H1 (cell line): ENCODE measurements at regions not wholly inside any gene's neighbourhood (a gene's known extent, or its start where the extent isn't known, plus 50 kb on each side); places are given as distances from the start of the nearest gene placed in this dataset.

Experiments used
- CTCF ChIA-PET: fragments of 300-600 bp; sonication (Branson Sonifier 250); formaldehyde crosslinking; loops from one replicate; lab custom pipeline; 2021; ENCODE audit not compliant: partially characterized antibody; lab: Charles Lee
- POLR2A ChIA-PET: fragments of 300-600 bp; sonication (Branson Sonifier 250); formaldehyde crosslinking; loops from one replicate; lab custom pipeline; 2021; ENCODE audit warnings: inconsistent platforms; ENCODE audit not compliant: partially characterized antibody; lab: Charles Lee
- DNase-seq, 2 experiments: peaks; one replicate each; pipeline versions ENCODE4 v3.0.0 to v3.0.0-alpha.2; 2010 to 2022; ENCODE audit warnings: low spot score in 2 of 2, low read depth in 1 of 2, mixed read lengths in 1 of 2
- FAIRE-seq: peaks from 2 replicates; lab custom pipeline; 2011; peaks lifted over from hg19 to GRCh38; lab: Jason Lieb, UNC
- H2AFZ ChIP-seq: 2 replicates; pipeline ENCODE4 v1.8.1; 2012; ENCODE audit warnings: low read length, inconsistent platforms
- H2AK5ac ChIP-seq: 2 replicates; pipeline ENCODE4 v1.6.1; 2013; ENCODE audit warnings: low read depth, low read length
- H2BK120ac ChIP-seq: replicated peaks from 2 replicates; pipeline ENCODE3; 2013; ENCODE audit warnings: low read depth, low read length, inconsistent platforms
- H2BK12ac ChIP-seq: 2 replicates; pipeline ENCODE4 v1.6.1; 2013; ENCODE audit warnings: low read depth, low read length
- H2BK15ac ChIP-seq: 2 replicates; pipeline ENCODE4 v1.6.1; 2013; ENCODE audit warnings: low read length
- H2BK20ac ChIP-seq: 2 replicates; pipeline ENCODE4 v1.6.1; 2013; ENCODE audit warnings: low read length
- H2BK5ac ChIP-seq: 2 replicates; pipeline ENCODE4 v1.6.1; 2013; ENCODE audit warnings: low read depth, low read length
- H3K14ac ChIP-seq: 2 replicates; pipeline ENCODE4 v1.6.1; 2013; ENCODE audit warnings: inconsistent platforms; ENCODE audit not compliant: insufficient read length
- H3K18ac ChIP-seq: 2 replicates; pipeline ENCODE4 v1.6.1; 2013; ENCODE audit warnings: low read length; ENCODE audit errors: extremely low read depth
- H3K23ac ChIP-seq: 2 replicates; pipeline ENCODE4 v1.6.1; 2013; ENCODE audit warnings: inconsistent platforms; ENCODE audit not compliant: insufficient read length
- H3K23me2 ChIP-seq: 2 replicates; pipeline ENCODE4 v1.6.1; 2013; ENCODE audit warnings: low read depth, low read length
- H3K27ac ChIP-seq: 2 replicates; pipeline ENCODE4 v1.6.1; 2011; ENCODE audit warnings: low read depth, low read length, inconsistent platforms
- H3K27me3 ChIP-seq, 4 experiments: replicated peaks in 1 of 4; 1 replicate in 1 of 4; 2 replicates in 3 of 4; pipeline versions ENCODE4 v1.6.1 to v1.8.1; 2011 to 2013; ENCODE audit warnings: low read length in 3 of 4, mild to moderate bottlenecking in 3 of 4, inconsistent platforms in 2 of 4, mixed read lengths in 2 of 4, moderate library complexity in 1 of 4; ENCODE audit not compliant: control insufficient read depth in 3 of 4, insufficient read depth in 3 of 4; ENCODE audit errors: extremely low read depth in 1 of 4
- H3K36me3 ChIP-seq, 4 experiments: 2 replicates each; pipeline versions ENCODE4 v1.6.1 to v1.8.1; 2011 to 2013; ENCODE audit warnings: mild to moderate bottlenecking in 4 of 4, low read length in 3 of 4, moderate library complexity in 2 of 4, control low read depth in 1 of 4, inconsistent platforms in 1 of 4; ENCODE audit not compliant: insufficient read depth in 4 of 4, control insufficient read depth in 2 of 4
- H3K4ac ChIP-seq: replicated peaks from 2 replicates; pipeline ENCODE3; 2013; ENCODE audit warnings: low read length, low read depth, mixed read lengths, inconsistent platforms; ENCODE audit not compliant: insufficient read length
- H3K4me1 ChIP-seq, 4 experiments: replicated peaks in 1 of 4; 1 replicate in 1 of 4; 2 replicates in 3 of 4; pipeline versions ENCODE4 v1.6.1 to v1.8.1; 2011 to 2013; ENCODE audit warnings: low read length in 3 of 4, inconsistent platforms in 2 of 4, mixed read lengths in 1 of 4; ENCODE audit not compliant: insufficient read depth in 4 of 4, control insufficient read depth in 3 of 4
- H3K4me2 ChIP-seq, 2 experiments: 2 replicates each; pipeline versions ENCODE4 v1.6.1 to v1.8.1; 2011 to 2013; ENCODE audit warnings: low read depth in 2 of 2, low read length in 2 of 2, control low read depth in 1 of 2, inconsistent platforms in 1 of 2, mild to moderate bottlenecking in 1 of 2; ENCODE audit not compliant: insufficient read depth in 1 of 2
- H3K4me3 ChIP-seq, 4 experiments: fragments of 200-600, 300-600 bp in 1 of 4; sonication (generic), shearing (Covaris generic), sonication (Bioruptor Twin) in 1 of 4; 2 replicates each; pipeline versions ENCODE4 v1.5.1 to v1.8.1; 2011 to 2016; ENCODE audit warnings: low read length in 4 of 4, low read depth in 3 of 4, control low read depth in 2 of 4, inconsistent platforms in 2 of 4, mild to moderate bottlenecking in 2 of 4, mixed read lengths in 1 of 4, moderate library complexity in 1 of 4; ENCODE audit not compliant: insufficient read depth in 2 of 4; ENCODE audit errors: extremely low read depth in 1 of 4
- H3K56ac ChIP-seq: replicated peaks from 2 replicates; pipeline ENCODE3; 2013; ENCODE audit warnings: low read depth, mild to moderate bottlenecking, mixed read lengths, low read length, inconsistent platforms; ENCODE audit not compliant: insufficient read length
- H3K79me1 ChIP-seq: 2 replicates; pipeline ENCODE4 v1.6.1; 2013; ENCODE audit warnings: low read depth, low read length, control low read depth
- H3K79me2 ChIP-seq, 2 experiments: 2 replicates each; pipeline versions ENCODE4 v1.6.1 to v1.8.1; 2012 to 2013; ENCODE audit warnings: low read length in 2 of 2, mild to moderate bottlenecking in 2 of 2, inconsistent platforms in 1 of 2; ENCODE audit not compliant: insufficient read depth in 2 of 2, control insufficient read depth in 1 of 2
- H3K9ac ChIP-seq, 4 experiments: replicated peaks in 1 of 4; 1 replicate in 1 of 4; 2 replicates in 3 of 4; pipeline versions ENCODE4 v1.6.1 to v1.8.1; 2011 to 2013; ENCODE audit warnings: low read depth in 3 of 4, low read length in 3 of 4, control low read depth in 2 of 4, mild to moderate bottlenecking in 2 of 4, moderate library complexity in 2 of 4, inconsistent platforms in 1 of 4; ENCODE audit errors: extremely low read depth in 1 of 4
- H3K9me3 ChIP-seq, 2 experiments: 2 replicates each; pipeline versions ENCODE4 v1.6.1 to v1.8.1; 2012 to 2013; ENCODE audit warnings: mild to moderate bottlenecking in 2 of 2, moderate library complexity in 2 of 2, control low read depth in 1 of 2, inconsistent platforms in 1 of 2, low read depth in 1 of 2, low read length in 1 of 2, mixed read lengths in 1 of 2; ENCODE audit not compliant: insufficient read depth in 2 of 2
- H4K20me1 ChIP-seq, 2 experiments: replicated peaks in 1 of 2; 2 replicates each; pipeline versions ENCODE3 to v1.8.1; 2011 to 2013; ENCODE audit warnings: inconsistent platforms in 2 of 2, low read length in 2 of 2, mild to moderate bottlenecking in 1 of 2; ENCODE audit not compliant: insufficient read depth in 2 of 2, control insufficient read depth in 1 of 2
- H4K5ac ChIP-seq: 2 replicates; pipeline ENCODE4 v1.6.1; 2013; ENCODE audit warnings: low read length, low read depth, mixed read lengths, inconsistent platforms; ENCODE audit not compliant: insufficient read length
- H4K8ac ChIP-seq: 2 replicates; pipeline ENCODE4 v1.8.0; 2013; ENCODE audit warnings: mild to moderate bottlenecking, moderate library complexity, low read length, inconsistent platforms; ENCODE audit not compliant: insufficient read depth; ENCODE audit errors: extremely low read depth
- H4K91ac ChIP-seq: replicated peaks from 2 replicates; pipeline ENCODE3; 2013; ENCODE audit warnings: low read length, mixed read lengths, inconsistent platforms; ENCODE audit not compliant: insufficient read length
- SAP30 ChIP-seq: fragments of 300-600 bp; sonication (generic); IDR thresholded peaks from 2 replicates; pipeline ENCODE4 v1.7.1; 2012; ENCODE audit warnings: low read length, moderate library complexity, mild to moderate bottlenecking, inconsistent platforms; ENCODE audit not compliant: insufficient read depth, insufficient replicate concordance
- SIN3A ChIP-seq, 2 experiments: IDR thresholded peaks in 1 of 2; conservative IDR thresholded peaks in 1 of 2; 2 replicates each; pipeline ENCODE4 v1.6.1; 2011 to 2012; ENCODE audit warnings: low read length in 2 of 2, improper control_type of control experiment in 1 of 2, low read depth in 1 of 2, mild to moderate bottlenecking in 1 of 2
- WGBS, 2 experiments: shearing (Covaris generic) in 1 of 2; methylation state at CpG; one replicate each; pipeline versions ENCODE4 v1.1.6 to v1.1.7; 2013 to 2015; ENCODE audit warnings: low lambda C conversion rate in 2 of 2, mixed read lengths in 2 of 2, inconsistent platforms in 1 of 2, low coverage in 1 of 2, missing lambda C conversion rate in 1 of 2; ENCODE audit not compliant: insufficient replicate concordance in 2 of 2, insufficient coverage in 1 of 2, insufficient read length in 1 of 2; ENCODE audit errors: extremely low coverage in 1 of 2, missing lambda C conversion rate in 1 of 2; 5-methylcytosine and 5-hydroxymethylcytosine counted together

- Histone ChIP-seq H3K4me1 (no peaks in the 10 kb centered on the region), H3K4me2 (no peak overlapping the region), H3K79me2 (no peaks in the 10 kb centered on the region), H3K27me3 (no peaks in the 10 kb centered on the region; a peak in 1 of 7 replicates), H4K5ac (no peak overlapping the region), H2AK5ac (no peak overlapping the region), H3K23ac (no peak overlapping the region), H2BK20ac (no peak overlapping the region), H4K91ac (no peak overlapping the region), H3K56ac (no peak overlapping the region), H3K18ac (no peak overlapping the region), H2BK12ac (no peak overlapping the region), H3K36me3 (no peaks in the 10 kb centered on the region), H3K27ac (no peak overlapping the region), H3K14ac (no peak overlapping the region), H3K4ac (no peak overlapping the region), H3K9ac (no peak overlapping the region), H3K79me1 (no peaks in the 10 kb centered on the region), H3K9me3 (no peaks in the 10 kb centered on the region), H2BK15ac (no peak overlapping the region), H4K20me1 (no peaks in the 10 kb centered on the region), H3K4me3 (no peak overlapping the region), H2BK5ac (no peak overlapping the region), H3K23me2 (no peaks in the 10 kb centered on the region)
- no peak for FAIRE-seq
- POLR2A ChIA-PET = no interaction called here
- no peak for DNase-seq
- 66% methylated on average over 2 of the region's 2 CpGs; no CpG with 5 or more reads in 1 of the 2 experiments for WGBS, 2 experiments
- CTCF ChIA-PET = no interaction called here
- TF ChIP-seq SIN3A (conservative IDR thresholded peaks at IDR 0.05 in 1 of 2, IDR thresholded peaks at IDR 0.05 in 1 of 2; ENCODE audit: low read depth in 1 of 2, low read length in 2 of 2) = no peak
- TF ChIP-seq SAP30 = no peak
- TF ChIP-seq, all 59 proteins: peak for 0
- Histone ChIP-seq H4K8ac (no peak overlapping the region), H2AFZ (0 out of 2 replicates have a peak overlapping the region, but pooled peaks have one; percentile 52), H2BK120ac (no peak overlapping the region)
These were observed 217.0 kb downstream of the PLOD2 start for GRCh38 chr3:145943952-145944351.
